NCI-H1694 (cell line): ENCODE measurements at regions not wholly inside any gene's neighbourhood (a gene's known extent, or its start where the extent isn't known, plus 50 kb on each side); places are given as distances from the start of the nearest gene placed in this dataset.
A peak's percentile ranks its signal among the peaks of the same experiment; 100 is the strongest.

Experiments
- DNase-seq: peaks from one replicate; lab custom pipeline; 2025; lab: John Stamatoyannopoulos, UW

DNA sequence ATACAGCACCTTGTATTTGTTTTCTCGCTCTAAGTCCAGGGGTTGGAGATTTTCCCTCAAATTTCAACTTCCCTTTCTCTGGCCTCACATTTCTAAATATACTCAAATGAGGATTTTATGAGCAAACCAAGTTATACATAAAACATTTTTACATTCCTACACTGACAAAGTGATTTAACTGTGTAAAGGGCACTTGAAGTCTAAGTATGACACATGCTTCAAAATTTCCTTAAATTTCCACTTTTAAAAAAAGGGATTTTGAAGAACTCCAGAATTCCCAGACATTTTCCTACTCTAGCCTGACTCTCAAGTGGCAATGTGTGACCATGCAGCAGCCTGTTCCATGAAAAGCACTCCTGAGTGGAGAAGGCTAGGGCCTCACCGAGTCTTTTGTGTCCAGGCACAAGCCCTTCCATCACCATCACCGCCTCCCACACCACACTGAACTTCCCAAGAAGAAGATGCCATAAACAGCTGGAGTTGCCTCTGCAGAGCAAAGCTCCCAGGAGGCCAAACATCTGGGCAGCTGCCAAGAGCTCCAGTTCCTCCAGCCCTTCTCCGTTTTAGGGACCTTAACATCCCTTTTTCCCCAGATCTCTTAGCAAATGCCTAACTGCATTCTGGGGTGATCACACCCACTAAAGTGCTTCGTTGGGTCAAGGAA is 68.9 kb downstream of the NCR2 start:
- no peak for DNase-seq

GRCh38 chr6:41405941-41406727 is 70.7 kb downstream of the NCR2 start:
- no peak for DNase-seq

DNA sequence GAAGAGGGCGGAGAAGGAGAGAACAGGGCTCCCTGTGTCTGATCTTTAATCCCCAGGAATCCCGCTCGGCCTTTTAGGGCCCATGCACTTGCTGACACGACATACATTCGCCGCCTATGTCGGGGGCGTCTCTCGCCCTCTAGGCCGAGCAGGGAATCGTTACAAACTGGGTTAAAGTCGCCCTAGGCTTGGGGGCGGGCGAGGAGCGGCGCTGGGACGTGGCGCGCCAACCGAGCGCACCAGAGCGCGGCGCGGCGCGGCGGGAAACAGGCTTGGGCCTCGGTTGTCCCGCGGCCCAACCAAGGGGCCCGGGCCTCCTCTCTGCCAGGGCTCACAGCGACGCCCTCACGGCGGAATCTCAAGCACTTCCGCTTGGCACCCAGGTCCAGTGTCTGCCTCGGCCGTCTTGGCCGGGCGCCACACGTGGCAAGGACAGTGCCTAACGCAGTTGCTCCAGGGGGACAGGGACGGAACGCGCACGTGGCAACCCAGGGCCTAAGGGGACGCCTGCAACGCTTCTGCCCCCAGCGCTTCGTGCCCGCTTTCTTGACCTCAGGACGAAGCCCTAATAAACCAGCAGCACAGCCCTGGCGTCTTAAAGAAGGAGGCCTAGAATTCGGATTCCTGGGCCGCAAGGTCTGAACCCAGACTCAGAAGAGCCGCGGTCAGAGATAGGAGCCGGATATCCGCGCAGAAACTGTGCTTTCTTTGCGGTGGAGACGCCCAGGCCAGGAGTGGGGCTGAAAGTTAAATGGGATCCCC is 71.5 kb downstream of the NCR2 start:
- no peak for DNase-seq

DNA sequence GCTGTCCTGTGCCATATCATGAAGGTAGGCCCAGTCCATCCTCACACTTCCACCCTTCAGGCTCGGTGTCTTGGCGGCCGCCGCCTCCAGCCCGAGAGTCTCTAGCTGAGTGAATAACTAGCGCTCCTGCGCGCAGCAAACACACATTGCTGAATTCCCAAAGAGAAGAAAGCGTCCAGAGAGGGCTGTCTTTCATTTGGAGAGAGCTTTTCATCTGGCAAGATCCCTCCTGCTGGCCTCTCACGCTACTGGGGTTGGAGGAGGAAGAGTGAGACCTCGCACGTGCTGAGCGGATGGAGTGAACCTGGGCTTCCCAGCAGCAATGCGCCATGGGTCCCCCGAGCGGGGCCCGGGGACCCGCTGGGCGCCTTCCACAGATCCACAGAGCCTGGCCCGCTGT is 73.2 kb downstream of the NCR2 start:
- DNase-seq: no peak

- DNase-seq: no peak
Measured at GRCh38 chr6:41408982-41409381, 73.6 kb downstream of the NCR2 start.

DNA sequence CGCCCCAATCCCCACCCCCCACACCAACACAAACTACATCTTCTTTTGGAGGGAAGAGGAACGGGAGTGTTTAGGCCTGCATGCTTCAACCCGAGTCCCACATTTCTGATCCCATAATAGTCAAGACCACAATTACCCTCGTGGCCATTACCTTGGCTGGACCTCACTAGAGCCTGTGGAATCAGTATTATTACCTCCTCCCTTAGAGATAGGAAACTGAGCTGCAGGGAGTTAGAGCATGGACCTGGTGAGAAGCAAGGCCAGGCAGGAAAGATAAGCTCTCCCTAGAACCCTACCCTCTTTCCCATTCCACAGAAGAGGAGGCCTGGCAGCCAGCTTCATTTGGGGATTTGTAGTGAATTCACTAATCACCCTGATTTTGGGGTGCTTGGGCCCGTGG is 74.1 kb downstream of the NCR2 start:
- DNase-seq: no peak

DNA sequence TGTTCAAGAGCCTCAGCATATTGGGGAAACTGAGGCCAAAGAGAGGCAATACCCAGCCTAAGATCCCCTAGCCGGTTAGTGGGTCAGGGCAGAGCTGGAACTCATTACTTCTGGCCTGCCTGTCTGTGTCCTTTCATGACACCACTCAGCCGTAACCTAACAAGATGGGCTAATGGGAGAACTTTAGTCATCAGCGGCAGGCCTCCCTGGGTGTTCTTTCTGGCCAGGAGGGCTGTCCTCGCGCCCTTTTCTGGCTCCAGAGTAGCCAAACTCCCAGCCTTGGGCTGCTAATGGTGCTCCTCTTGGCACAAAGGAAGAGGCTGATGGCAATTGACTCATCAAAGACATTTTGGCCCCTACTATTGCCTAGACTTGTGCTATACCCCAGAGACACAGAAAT is 76.6 kb downstream of the NCR2 start:
- DNase-seq: no peak

DNA sequence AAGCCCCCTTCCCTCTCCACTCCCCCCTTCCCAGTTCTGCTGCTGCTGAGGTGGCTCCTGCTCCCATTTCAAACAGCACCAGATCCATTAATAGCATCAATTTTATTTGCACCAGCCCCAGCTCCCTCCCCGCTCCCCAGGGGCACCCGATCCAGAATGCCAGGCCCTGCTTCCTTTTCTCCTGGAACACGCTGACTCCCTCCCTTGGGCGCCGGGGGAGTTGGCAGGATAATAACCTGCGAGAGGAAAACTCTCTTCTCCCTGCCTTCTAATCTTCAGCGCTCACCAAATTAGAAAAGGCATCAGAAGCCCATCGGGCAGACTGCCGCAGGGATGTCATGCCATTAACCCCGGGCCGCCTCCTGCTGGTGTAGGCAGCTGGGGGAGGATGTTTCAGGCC is 77.8 kb downstream of the NCR2 start:
- no peak for DNase-seq

DNA sequence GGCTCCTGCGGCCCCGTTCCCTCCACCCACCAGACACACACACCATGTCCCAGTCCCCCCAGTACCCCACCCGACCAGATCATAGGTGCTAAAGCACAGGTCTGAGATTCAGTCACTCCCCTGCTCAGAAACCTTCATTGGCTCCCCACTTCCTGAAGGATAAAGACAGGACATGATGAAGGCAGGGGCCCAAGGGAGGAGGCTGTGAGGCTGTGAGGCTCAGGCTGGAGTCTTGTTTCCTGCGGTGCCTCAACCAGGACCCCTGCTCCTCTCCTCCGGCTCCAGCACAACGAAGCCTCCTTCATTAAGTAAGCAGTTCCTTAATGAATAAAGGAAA is 81.1 kb downstream of the NCR2 start:
- DNase-seq: no peak

- no peak for DNase-seq
Measured at GRCh38 chr6:41418741-41419140, 83.3 kb downstream of the NCR2 start.

GRCh38 chr6:41419385-41419784 is 84.0 kb downstream of the NCR2 start:
- no peak for DNase-seq

- DNase-seq: no peak
Measured at GRCh38 chr6:41420186-41420585, 84.8 kb downstream of the NCR2 start.

DNA sequence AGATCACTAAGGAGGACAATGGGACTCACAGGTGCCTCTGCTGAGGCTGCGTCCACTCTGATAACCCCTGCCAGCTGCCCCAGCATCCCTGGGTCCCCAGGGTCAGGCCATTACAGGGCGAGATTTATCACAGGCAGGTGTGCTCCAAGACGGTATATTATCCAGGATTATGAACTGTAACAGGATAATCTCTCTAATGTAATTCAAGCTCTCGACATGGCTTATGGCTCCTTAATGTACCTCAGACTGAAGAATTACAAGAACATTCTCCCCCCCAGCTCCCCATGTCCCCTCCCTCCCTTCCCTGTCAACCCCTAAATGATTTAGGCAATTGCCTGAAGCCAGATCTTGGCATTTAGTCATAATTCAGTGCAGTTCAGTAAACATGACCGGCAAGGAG is 86.8 kb downstream of the NCR2 start:
- DNase-seq: no peak

DNA sequence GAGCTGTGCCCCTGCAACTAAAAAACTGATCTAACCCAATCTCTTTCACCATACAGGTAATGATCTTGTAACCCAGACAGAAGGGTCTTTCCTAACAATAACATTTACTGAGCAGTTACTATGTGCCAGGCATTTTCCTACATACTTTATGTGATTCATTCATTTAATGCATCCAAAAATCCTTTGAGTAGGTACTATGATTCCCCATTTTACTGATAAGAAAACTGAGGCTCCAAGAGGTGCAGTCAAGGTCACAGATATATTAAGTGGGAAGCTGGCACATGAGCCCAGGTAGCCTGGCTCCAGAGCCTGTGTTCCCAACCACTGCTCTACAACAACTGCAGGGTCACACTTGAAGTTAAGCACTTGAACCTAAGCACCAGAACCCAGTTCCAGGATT is 87.6 kb downstream of the NCR2 start:
- no peak for DNase-seq

- peak; percentile 63 for DNase-seq
Measured at GRCh38 chr6:41424370-41425058, 89.1 kb downstream of the NCR2 start.

DNA sequence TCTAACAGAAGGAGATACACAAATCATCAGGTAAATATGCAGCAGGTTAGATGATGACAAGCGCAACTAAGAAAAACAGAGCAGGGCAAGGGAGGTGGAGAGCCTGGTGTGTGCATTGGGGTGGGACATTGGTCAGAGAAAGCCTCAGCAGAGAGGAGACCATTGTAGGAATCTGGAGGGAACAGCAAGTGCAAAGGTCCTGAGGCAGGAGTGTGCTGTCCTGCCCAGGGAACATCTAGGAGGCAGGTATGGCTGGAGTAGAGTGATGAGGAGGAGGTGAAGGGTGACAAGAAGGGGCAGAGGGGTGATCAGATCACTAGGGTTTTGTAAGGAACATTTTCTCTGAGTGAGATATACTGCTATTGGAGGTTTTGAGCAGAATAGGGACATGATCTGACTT is 90.1 kb downstream of the NCR2 start:
- no peak for DNase-seq

GRCh38 chr6:41426438-41426851 is 91.0 kb downstream of the NCR2 start:
- DNase-seq: no peak

DNA sequence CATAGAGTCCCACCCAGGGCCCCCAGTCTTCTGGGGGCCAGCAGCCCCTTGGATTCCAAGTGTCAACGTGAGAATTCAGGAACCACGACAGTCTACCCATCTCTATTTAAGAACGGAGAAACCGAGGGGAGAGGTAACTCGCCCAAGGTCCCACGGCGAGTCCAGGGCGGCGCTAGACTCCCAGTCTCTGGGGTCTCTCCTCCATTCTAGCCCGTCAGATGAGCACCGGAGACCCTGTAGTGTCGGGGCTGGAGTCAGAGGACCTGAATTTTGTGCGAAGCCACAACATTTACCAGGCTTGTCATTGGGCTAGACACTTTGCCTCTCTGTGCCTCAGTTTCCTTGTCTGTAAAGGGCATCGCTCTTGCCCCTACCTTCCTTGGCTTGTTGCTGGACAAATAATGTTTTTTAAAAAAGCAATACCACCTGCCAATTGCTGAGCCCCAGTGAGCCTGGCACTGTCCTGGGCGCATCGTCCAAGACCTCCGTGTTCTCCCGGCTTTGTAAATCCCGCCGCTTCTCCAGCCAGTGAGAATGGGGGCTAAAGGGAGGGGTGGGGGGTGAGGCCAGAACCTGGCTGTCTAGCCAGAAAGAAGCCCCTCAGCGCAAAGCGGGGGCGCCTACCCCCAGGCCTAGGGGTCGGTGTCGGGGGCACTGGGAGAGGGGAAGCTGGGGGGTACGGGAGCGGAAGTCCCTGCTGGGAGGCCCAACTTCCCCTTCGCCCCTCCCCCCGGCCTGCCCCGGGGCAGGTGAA is 91.7 kb downstream of the NCR2 start:
- DNase-seq: no peak

GRCh38 chr6:41427642-41428335 is 92.4 kb downstream of the NCR2 start:
- DNase-seq: no peak

DNA sequence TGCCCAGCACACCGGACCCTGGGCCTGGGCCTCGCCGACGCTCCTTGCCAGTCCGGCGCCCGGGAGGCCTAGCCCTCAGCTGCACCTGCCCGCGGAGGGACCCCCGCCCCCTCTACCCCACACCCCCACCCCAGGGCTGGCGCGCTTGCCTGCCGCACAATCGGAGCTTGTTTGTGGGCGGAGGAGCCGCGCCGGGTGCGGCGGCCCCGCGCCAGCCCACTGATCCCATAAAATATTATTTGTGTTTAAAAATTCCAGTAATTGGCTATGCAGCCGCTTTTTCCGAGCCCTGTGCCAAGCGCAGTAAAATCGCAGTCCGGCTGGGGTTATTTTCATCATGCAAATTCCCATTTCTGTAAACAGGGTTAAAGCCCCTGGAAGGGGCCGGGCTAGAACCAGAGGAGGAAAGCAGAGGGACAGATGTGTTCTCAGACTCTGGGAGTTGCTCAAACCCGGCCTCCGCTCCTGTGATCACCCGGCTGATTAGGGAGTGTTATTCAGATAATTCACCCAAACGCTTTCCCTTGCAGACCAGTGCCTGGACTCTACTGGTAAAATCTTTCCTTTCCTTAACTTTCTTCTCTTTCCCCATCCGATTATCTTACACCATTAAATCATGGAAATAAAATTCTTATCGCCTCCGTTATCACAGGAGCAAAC is 93.1 kb downstream of the NCR2 start:
- DNase-seq: peak; percentile 8

DNA sequence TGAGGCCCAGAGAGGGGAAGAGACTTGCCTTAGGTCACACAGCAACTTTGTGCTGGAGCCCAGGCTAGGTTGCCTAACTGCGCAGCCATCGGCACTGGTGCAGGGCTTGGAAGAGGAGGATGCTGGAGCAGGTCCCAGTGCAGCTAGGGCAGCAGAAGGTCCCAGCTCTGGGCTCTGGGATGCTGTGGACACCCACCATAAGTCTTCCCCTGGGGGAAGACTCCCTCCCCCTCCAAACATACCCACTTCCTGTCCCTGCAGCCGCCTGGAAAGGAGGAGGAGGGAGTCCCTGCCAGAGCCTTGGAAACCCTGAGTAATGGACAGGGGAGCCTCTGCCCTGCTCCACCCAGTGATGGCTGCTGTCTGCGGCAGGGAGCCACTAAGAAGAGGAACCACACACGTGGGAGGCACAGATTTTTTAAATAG is 93.6 kb downstream of the NCR2 start:
- DNase-seq: no peak
